ENCODE measurements at regions not wholly inside any gene's neighbourhood (a gene's known extent, or its start where the extent isn't known, plus 50 kb on each side); places are given as distances from the start of the nearest gene placed in this dataset.
A peak's percentile ranks its signal among the peaks of the same experiment; 100 is the strongest.

DNA sequence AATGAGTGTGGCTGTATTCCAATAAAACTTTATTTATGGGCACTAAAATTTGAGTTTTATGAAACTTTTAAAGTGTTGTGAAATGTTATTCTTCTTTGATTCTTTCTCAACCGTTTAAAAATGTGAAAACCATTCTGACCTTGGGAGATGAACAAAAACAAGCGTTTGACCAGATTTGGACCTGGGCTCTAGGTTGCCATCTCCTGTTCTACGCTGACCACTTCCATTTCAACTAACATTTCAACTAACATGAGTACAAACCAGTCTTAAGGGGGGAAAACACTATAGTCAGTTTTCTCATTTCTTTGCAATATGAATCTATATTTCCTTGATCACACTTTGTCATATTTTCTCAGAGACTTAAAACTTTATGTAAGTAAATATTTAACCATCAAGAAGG is 118.4 kb upstream of the IRX5 start:
- DNase-seq (ENCODE audit: low read depth, low spot score): no peak

DNA sequence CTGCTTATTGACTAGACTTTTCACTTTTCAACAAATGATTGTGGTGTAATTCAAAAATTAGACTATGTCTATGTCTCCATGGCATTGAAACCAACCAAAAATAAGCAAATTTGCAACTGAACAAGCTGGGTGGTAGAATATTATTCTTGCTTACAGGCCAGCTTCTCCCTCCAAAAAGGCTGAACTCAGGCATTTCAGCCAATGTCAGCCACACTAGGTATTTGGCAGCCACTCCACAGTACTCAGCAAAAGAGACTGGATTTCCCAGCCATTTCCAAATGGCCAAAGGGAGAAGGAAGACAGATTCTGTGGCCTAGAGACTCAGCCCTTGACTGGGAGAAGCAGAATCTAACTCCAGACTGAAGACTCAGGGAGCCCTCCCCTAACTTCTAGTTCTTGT is 121.8 kb upstream of the IRX5 start:
- no peak for DNase-seq (ENCODE audit: low read depth, low spot score)

DNA sequence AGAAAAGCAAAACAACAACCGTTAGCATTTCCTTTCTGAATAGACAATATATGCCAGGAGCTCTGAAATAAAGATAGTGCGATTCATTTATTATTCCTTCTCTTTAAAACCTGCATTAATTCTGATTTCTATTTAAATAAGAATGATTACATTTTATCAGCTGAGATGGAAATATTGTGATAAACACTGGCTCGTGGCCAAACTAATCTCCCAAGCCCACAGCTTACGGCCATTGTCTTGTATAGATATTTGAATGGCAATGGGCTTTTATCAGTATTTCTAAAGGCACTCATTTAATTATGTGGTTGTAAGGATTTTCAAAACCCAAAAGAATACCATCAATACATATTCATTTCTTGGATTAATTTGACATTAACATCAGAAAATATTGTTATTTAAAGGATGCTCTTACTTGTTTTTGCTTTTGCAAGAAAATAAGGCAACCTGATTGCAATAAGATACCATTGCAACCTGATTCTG is 123.7 kb upstream of the IRX5 start:
- no peak for DNase-seq (ENCODE audit: low read depth, low spot score)

DNA sequence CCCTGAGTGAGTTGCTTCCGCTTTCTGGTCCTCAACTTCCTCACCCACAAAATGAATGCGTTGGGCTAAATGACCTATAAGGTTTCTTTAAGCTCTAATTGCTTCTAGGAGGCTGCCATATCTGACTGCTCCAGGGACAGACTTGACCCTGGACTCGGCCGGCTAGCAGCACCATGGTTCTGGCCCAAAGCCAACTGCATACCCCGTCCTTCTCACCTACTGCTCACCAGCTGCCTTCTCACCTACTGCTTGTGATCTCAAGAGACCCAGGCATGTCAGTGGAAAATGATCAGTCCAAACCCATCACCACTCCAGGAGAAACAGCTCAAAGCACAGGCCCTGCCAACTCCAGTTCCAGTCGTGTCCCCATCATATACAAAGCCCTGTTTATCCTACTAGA is 124.3 kb upstream of the IRX5 start:
- no peak for DNase-seq (ENCODE audit: low read depth, low spot score)

DNA sequence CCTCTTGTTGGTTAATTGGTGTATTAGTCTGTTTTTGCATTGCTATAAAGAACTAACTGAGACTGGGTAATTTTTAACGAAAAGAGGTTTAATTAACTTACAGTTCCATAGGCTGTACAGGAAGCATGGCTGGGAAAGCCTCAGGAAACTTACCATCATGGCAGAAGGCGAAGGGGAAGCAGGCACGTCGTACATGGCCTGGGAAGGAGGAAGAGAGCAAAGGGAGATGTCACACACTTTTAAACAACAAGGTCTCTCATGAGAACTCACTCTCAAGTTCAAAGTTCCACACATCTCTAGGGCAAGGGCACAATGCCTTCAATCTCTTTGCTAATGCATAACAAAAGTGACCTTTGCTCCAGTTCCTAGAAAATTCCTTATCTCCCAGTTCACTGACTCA is 125.0 kb upstream of the IRX5 start:
- DNase-seq (ENCODE audit: low read depth, low spot score): no peak

DNA sequence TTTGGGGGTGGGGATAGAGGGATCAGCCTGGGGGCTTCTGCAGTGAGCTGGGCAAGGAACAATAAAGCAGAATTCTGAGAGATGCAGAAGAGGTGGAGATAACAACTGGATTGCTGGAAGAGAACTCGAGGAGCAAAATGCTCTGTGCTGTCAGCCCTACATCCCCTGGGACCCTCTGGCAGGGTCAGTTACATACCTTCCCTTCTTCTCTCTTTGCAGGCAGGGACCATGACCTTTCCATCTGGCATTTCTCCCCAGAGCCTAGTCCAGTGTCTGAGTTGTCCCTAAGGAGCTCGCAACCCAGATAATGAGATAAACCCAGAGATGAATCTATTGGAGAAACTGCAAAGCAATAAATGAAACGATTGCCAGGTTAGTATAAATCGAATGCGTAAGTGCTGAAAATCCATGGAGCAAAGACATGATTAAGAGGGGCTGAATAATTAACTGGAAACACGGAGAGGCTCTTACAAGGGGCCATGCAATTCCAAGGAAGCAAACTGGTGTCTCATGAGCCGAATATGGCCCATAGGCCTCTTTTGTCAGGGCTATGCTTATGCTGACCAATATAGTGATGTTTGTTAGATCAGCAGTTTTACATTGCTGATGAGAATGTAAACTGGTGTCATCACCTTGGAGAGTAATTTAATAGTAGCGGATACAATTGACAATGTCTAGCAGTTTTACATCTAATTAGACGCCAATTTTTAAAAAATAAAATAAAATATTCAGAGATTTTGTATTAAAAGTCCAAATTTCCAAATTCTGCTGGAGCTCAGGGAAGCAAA is 129.4 kb upstream of the IRX5 start:
- DNase-seq (ENCODE audit: low read depth, low spot score): no peak

DNA sequence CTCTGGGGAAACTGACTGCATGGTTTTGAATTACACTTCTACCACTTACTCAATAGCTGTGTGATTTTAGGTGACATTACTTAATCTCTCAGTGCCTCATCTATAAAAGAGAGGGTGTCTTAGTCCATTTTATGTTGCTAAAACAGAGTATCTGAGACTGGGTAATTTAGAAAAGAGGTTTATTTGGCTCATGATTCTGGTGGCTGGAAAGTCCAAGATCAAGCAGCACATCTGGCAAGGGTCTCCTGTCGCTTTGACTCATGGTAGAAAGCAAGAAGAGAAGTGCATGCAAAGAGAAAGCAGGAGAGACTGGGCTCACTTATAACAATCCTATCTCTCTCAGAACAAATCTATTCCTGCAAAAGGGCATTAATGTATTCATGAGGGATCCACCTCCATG is 132.4 kb upstream of the IRX5 start:
- DNase-seq (ENCODE audit: low read depth, low spot score): no peak

DNA sequence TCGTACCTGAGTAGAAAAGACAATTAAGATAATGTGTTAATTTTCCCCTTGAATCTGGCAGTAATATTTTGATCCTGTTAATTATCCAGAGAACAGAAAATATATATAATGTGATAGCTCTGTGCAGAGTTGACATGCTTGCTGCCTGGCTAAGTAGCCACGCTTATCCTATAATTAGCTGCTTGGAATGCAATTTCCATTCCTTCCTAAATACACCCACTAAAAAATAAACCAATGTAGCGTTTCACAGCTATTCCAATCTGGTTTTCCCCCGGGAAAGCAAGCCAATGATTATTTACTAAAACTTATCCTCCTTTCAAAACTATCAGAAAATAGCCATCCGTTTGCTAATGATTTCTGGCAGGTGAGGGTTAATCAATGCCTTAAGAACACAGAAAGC is 134.5 kb upstream of the IRX5 start:
- DNase-seq (ENCODE audit: low read depth, low spot score): no peak

DNA sequence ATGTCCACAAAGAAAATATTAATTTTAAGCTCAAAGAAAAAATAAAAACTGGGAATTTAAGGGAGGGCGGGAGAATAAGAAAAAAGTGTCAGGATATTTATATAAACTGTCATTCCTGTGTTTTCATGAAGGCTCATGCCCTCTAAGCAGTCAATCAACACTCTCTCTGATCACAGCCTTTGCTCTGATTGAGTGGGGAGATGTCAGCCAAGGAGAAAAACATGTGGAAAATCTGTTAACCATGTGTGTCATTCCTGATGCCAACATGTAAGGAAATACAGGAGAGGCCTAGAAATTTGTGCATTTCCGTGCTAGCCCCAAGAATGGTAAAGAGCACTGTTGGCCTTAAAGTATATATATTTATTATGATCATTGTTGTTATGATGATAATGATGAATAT is 137.9 kb upstream of the IRX5 start:
- no peak for DNase-seq (ENCODE audit: low read depth, low spot score)

DNA sequence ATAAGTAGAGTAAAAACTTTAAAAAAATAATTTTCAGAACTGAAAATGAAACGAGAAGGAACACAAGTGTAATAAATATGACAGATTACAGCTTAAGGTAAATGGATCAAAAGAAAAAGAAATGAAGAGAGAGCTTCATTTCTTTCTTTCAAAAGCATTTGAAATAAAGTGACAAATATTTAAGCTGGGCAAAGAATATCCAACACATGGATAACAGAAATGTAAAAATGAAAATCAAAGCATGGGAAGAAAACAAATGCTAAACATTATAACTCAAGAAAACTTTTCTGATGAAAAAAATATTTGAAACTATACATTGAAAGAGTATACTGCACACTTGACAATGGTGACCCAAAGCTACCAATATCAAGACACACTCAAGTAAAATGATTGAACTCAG is 143.6 kb upstream of the IRX5 start:
- DNase-seq (ENCODE audit: low read depth, low spot score): no peak

DNA sequence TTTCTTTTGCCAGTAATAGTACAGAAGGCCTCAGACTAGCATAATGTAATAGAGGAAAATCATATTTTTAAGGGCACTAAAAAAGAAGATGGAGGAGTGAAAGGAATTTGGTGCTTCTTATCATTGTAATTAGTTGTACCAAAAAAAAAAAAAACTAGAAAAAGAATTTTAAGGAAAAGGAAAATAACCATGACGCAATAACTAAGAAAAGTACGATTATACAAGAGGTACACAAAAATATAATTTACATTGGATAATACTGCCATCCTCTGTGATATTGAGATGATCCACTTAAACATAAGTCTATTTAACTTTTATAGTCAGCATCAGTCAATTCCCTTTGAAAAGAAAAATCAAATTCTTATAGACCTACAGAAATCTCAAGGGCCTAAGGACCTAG is 146.7 kb upstream of the IRX5 start:
- no peak for DNase-seq (ENCODE audit: low read depth, low spot score)

DNA sequence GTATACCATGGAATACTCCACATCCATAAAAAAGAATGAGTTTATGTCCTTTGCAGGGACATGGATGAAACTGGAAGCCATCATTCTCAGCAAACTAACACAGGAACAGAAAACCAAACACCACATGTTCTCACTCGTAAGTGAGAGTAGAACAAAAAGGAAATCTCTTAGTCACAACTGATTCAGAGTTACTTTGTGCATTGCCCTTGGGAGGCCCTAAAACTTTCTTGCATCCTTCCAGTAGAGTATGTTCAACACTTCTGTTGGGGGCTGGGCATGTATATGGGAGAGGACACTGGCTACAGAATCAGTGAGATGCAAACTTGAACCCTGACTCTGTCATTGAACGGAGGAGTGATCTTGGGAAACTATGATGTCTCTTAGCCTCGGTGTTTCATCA is 147.4 kb upstream of the IRX5 start:
- no peak for DNase-seq (ENCODE audit: low read depth, low spot score)

DNA sequence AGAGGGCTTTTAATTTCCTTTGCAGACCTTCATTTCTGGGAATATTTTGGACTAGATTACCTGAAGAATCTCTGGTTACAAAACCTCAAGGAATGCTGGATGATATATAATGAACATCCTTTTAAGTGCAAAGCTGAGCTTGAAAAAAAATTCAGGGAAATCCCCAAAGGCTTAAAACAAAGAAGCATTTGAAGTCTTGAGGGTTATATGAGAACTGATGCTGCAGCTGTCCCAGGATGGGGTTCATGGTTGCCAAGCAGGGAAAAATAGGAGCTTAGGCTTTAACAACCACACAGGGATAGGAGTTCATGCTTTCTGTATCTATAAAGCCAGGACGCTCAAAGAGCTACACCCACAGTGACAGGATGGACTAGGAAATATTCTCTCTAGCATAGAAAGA is 150.4 kb upstream of the IRX5 start:
- no peak for DNase-seq (ENCODE audit: low read depth, low spot score)

DNA sequence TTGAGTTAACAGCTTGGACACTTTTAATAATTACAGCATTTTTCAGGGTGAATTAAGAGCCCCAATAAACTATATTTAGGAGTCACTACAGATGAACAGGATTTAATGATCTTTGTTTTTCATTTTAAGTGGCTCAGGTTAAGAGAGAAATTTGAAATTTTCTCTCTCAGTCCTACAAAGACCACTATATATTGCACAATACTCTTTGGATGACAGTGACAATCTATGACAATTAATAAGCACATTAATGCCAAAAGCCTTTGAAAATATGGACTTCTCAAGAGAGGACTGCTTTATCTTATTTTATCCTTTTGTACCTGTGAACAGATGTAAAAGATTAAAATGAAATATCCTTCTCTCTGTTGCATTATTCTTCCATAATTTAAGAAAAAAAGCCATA is 151.1 kb upstream of the IRX5 start:
- DNase-seq (ENCODE audit: low read depth, low spot score): no peak

DNA sequence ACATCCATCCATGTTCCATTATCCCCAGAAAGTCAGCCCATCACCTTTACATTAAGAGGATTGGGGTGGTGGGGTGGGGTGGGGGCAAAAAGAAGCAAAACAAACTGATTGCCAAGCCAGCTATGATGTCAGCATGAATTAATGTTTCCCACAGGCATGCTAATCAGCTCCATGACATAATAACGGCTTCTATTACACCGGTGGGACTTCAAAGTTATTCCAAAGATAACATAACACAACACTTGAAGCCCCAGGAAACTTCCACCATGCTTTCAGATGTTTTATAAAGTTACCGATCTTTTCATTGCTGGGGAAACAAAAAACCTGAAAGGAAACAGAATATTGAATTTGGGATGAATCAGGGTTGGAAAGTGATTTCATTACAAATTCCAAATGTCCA is 155.9 kb upstream of the IRX5 start:
- no peak for DNase-seq (ENCODE audit: low read depth, low spot score)

DNA sequence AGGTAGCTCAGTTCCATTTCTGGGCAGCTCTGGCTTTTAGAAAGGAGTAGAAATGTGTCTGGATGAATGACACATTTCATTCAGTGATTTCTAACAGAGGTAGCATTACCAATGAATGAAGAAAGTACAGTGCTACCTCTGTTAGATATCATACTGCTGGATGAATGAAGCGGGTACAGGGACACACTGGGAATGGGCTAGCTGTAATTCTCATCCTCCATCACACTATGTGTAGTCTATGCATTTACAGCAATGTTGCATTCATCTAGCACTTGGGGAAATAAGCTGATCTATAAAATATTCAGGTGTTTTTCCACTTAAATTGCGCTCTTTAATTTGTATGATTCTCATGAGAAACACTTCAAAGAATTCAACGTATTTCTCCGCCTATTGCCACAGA is 158.3 kb upstream of the IRX5 start:
- DNase-seq (ENCODE audit: low read depth, low spot score): no peak

DNA sequence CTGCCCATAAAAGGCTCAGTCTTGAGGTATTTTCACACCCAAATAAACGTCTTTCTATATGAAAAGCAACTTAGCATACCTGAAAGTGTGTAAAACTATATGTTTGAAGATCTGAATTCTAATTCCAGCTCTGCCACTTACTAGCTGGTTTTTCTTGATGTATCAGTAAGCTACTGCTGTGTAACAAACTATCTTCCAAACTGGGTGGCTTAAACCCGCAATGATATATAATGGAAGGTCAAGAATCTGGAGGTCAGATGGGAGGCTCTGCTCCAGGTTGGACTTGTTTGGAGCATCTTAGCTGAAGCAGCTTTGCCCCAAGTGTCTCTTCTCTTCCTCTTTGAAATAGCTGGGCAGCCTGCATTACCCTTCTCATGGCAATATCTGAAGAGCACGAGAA is 164.3 kb upstream of the IRX5 start:
- DNase-seq (ENCODE audit: low read depth, low spot score): no peak

DNA sequence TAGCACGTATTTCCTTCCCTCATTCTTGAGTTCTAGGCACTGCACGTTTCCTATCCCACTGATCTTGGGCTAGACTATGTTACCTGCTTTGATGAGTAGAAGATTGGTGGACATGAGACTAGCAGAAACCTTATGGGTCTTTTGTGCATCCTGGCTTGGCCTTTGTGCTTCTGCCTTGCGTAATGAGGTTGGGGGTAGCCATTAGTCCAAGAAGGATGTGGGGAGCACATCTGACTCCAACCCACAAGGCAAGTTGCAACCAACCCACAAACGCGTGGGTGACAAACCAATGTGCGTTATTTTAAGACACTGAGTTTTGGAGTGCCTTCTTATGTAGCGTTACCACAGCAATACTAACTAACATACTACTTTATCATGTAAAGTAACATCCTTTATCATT is 180.4 kb upstream of the IRX5 start:
- DNase-seq (ENCODE audit: low read depth, low spot score): no peak

DNA sequence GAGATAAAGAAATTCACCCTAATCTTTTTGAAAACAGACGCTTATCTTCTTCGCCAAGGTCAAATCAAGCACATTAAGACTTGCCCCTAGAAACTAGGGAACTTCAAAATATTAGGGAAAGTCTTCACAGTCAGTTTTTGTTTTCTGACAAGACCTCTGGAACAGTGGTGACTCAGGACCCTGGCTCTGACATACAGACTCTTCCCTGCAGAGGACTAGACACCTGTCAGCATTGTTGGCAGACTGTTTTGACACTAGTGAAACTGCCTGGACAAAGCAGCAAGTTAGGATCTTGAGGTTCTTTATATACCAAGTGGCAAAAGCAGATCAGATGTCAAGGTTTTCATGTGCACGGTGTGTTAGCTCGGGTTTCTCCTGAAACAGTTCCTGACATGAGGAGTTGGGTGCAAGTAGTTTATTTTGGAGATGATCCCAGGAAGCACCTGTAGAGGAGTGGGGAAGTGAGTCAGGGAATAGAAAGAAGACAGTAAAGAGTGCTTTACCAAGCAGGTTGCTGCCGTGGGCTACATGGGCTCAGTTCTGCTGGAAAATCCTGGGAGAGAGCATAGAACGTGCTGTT is 182.0 kb upstream of the IRX5 start:
- DNase-seq (ENCODE audit: low read depth, low spot score): no peak

DNA sequence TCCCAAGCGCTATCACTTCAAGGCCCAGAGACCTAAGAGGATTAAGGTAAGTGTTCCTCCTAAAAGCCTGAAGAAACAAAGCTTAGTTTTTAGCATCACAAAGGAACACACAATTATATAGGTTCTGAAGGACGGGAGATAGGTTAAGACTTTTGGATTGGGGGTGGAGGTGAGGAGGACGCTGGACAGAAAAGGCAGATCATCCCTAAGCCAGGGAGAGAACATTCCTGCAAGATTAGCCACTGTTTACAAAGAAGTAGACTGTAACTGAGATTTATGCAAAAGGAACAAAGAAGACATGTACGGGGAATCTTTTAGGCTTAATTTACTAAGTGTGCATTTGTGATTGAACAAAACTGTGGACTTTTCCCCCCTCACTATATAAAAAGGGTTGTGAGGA is 184.1 kb upstream of the IRX5 start:
- peak; percentile 29 for DNase-seq (ENCODE audit: low read depth, low spot score)

DNA sequence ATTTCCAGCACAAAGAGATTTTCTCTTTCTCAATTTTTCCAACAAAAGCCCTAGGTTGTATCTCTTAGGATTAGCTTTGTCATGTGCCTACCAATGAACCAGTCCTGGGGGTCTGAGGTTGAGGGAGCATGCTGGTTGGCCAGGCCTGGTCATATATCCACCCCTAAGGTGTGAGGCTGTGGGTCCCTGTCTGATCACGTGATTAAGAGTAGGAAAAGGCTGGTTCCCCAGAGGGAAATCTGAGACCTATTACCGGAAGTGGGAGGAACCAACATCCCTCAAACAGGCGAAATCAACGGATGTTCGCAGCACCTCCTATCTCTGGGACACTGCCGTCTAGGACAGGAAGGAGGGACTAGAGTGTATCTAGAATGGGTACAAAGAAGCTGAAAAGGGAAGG is 185.7 kb upstream of the IRX5 start:
- no peak for DNase-seq (ENCODE audit: low read depth, low spot score)

DNA sequence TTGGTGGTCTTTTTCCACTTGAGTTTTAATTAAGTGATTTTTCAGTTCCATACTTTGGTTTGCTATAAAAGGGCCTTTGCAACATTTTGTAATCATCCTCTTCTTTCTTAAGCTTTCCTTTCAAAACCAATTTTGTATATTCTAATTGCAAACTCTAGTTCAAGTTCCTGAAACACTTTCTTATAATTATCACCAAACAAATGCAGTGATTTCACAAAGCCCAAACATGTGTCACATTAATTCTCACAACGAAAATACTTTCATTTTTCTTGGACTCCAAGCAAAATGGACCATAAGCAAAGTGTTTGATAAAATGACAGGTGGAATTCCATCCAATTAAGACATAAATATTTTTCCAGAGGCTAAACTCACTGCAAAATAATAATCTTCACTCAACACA is 188.2 kb upstream of the IRX5 start:
- DNase-seq (ENCODE audit: low read depth, low spot score): no peak

DNA sequence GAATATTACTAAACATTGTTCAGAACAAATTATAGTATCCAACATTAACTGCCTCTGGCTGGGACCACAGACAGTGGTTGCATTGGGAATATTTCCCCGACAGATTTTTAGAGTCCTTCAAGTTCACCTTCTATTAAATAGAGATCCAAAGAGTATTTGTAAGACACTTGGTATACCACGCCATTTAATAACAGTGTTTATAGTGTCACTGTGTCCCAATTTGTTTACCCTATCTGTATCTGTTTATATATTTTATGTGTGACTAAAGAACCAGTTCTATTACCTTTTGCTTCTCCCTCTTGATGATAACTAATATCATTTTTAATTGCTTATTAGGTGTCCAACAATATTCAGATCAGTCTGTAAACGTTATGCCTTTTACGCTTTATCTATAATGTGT is 191.3 kb upstream of the IRX5 start:
- DNase-seq (ENCODE audit: low read depth, low spot score): no peak

DNA sequence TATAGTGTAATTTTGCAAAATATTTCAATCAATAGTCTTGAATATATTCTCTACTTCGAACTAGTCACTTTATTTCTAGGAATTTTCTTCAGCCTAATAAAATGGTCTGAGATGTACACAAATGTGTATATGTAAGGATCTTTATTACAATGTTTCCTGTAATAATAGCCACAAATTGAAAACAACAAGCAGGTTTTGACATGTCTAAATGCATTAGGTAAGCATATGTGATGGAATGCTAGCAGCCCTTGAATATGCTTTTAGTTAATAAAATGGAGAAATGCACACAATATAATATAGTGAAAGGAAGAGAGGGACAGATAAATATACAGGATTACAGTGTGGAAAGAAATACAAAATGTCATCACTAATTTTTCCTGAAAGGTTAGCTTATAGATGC is 196.5 kb upstream of the IRX5 start:
- no peak for DNase-seq (ENCODE audit: low read depth, low spot score)

All from ELF-1 (cell line).